OCI-LY7 (cell line): ENCODE measurements at regions not wholly inside any gene's neighbourhood (a gene's known extent, or its start where the extent isn't known, plus 50 kb on each side); places are given as distances from the start of the nearest gene placed in this dataset.

Source experiments
- BruUV-seq: library from RNA; stranded (reverse); fragments of 400-500 nt; replicated peaks from 2 replicates; lab custom pipeline; 2021; lab: Mats Ljungman, UMichigan
- CTCF ChIA-PET: fragments of 300-600 bp; sonication (Branson Sonifier 250); formaldehyde crosslinking; loops from one replicate; lab custom pipeline; 2022; ENCODE audit warnings: antibody characterized with exemption; ENCODE audit not compliant: unreplicated experiment; lab: Charles Lee
- POLR2A ChIA-PET: fragments of 300-600 bp; sonication (Branson Sonifier 250); formaldehyde crosslinking; loops from one replicate; lab custom pipeline; 2022; ENCODE audit warnings: antibody characterized with exemption; lab: Charles Lee
- DNase-seq: peaks from one replicate; pipeline ENCODE4 v3.0.0-alpha.2; 2015; ENCODE audit warnings: low spot score
- H2AFZ ChIP-seq: fragments of 200-600 bp; sonication (generic), shearing (Covaris generic); 2 replicates; pipeline ENCODE4 v1.6.1; 2014; ENCODE audit warnings: mild to moderate bottlenecking, antibody characterized with exemption, low read length, moderate library complexity
- H3K27ac ChIP-seq: fragments of 200-600 bp; sonication (generic); 2 replicates; pipeline ENCODE4 v1.5.1; 2014; ENCODE audit warnings: mixed run types, low read depth, mild to moderate bottlenecking, moderate library complexity, low read length, inconsistent platforms; ENCODE audit not compliant: poor library complexity, severe bottlenecking
- H3K36me3 ChIP-seq: fragments of 200-600 bp; sonication (generic); 2 replicates; pipeline ENCODE4 v1.6.1; 2014; ENCODE audit warnings: mild to moderate bottlenecking, antibody characterized with exemption, low read length, moderate library complexity, mixed read lengths; ENCODE audit not compliant: insufficient read depth
- H3K4me1 ChIP-seq: fragments of 200-600 bp; sonication (generic); 2 replicates; pipeline ENCODE4 v1.5.1; 2014; ENCODE audit warnings: mild to moderate bottlenecking, low read length; ENCODE audit not compliant: insufficient read depth, poor library complexity, severe bottlenecking
- H3K4me2 ChIP-seq: fragments of 200-600 bp; sonication (generic); 2 replicates; pipeline ENCODE4 v1.6.1; 2014; ENCODE audit warnings: mild to moderate bottlenecking, low read length
- H3K4me3 ChIP-seq: fragments of 200-600 bp; sonication (generic); 2 replicates; pipeline ENCODE4 v1.5.1; 2014; ENCODE audit warnings: mild to moderate bottlenecking, low read depth, low read length; ENCODE audit not compliant: poor library complexity, severe bottlenecking
- H3K79me2 ChIP-seq: fragments of 200-600 bp; sonication (generic); 2 replicates; pipeline ENCODE4 v1.6.1; 2016; ENCODE audit warnings: low read depth, mild to moderate bottlenecking, low read length, moderate library complexity, mixed read lengths; ENCODE audit not compliant: insufficient read depth
- H3K9me2 ChIP-seq: fragments of 200-600 bp; sonication (generic); 2 replicates; pipeline ENCODE4 v1.6.1; 2016; ENCODE audit warnings: mild to moderate bottlenecking, low read length, mixed read lengths; ENCODE audit not compliant: insufficient read depth
- H3K9me3 ChIP-seq: fragments of 200-600 bp; sonication (generic); 2 replicates; pipeline ENCODE4 v1.6.1; 2014; ENCODE audit warnings: mild to moderate bottlenecking, mixed run types, low read length, mixed read lengths
- H4K20me1 ChIP-seq: fragments of 200-600 bp; sonication (generic); 2 replicates; pipeline ENCODE4 v1.6.1; 2014; ENCODE audit warnings: mild to moderate bottlenecking, antibody characterized with exemption, low read length, moderate library complexity, mixed read lengths; ENCODE audit not compliant: insufficient read depth
- EZH2phosphoT487 ChIP-seq: fragments of 200-600 bp; sonication (generic); IDR thresholded peaks from 2 replicates; pipeline ENCODE4 v1.6.1; 2018; ENCODE audit warnings: low read depth, borderline replicate concordance, mild to moderate bottlenecking, mixed run types, antibody characterized with exemption, low read length, moderate library complexity, mixed read lengths
- intact Hi-C: fragments of 100-400 bp; cut with micrococcal nuclease; formaldehyde crosslinking; loops from one replicate; pipeline ENCODE4 v1.10.0; 2022; ENCODE audit not compliant: unreplicated experiment
- TF ChIP-seq, protein P1 (sequence below): fragments of 200-600 bp; sonication (generic); conservative IDR thresholded peaks from 2 replicates; pipeline ENCODE4 v1.5.1; 2014; ENCODE audit warnings: mild to moderate bottlenecking, antibody characterized with exemption, low read length, moderate library complexity, mixed read lengths

DNA sequence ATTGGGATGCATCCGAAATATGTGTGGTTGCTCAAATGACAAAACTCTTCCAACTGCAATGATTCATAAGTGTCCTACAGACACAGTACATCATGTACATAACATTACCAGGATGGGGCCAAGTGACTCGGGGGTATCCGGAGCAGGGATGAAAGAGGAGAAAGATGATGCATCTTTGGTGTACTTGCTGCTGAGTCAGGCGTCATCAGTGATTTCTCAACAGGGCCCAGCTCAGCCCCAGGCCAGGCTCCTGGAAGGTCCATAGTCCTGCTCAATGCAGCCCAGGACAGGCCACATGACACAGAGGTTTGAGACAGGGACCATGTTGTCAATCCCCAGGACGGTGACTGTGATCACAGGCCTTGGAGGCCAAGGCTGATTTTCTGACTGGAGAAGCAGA is 59.3 kb downstream of the GGTLC2 start:
- TF ChIP-seq, protein P1, sequence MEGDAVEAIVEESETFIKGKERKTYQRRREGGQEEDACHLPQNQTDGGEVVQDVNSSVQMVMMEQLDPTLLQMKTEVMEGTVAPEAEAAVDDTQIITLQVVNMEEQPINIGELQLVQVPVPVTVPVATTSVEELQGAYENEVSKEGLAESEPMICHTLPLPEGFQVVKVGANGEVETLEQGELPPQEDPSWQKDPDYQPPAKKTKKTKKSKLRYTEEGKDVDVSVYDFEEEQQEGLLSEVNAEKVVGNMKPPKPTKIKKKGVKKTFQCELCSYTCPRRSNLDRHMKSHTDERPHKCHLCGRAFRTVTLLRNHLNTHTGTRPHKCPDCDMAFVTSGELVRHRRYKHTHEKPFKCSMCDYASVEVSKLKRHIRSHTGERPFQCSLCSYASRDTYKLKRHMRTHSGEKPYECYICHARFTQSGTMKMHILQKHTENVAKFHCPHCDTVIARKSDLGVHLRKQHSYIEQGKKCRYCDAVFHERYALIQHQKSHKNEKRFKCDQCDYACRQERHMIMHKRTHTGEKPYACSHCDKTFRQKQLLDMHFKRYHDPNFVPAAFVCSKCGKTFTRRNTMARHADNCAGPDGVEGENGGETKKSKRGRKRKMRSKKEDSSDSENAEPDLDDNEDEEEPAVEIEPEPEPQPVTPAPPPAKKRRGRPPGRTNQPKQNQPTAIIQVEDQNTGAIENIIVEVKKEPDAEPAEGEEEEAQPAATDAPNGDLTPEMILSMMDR, result no peak
- no peak for TF ChIP-seq EZH2phosphoT487
- ChIA-PET CTCF (interaction anchor here (1.3 to 1.5 kb wide), 2 partner anchors 11 to 50 kb away, joined by 3 to 6 read pairs; no protein-coding TSS in a partner anchor), POLR2A (interaction anchor here (0.9 kb wide), 1 partner anchor 17 kb away, joined by 3 read pairs; no protein-coding TSS in a partner anchor)
- BruUV-seq, result no TSS peak
- Histone ChIP-seq H3K79me2 (no peaks in the 10 kb centered on the region), H3K27ac (no peak overlapping the region), H2AFZ (no peak overlapping the region), H3K9me2 (no peaks in the 10 kb centered on the region), H3K4me3 (no peak overlapping the region), H3K36me3 (no peaks in the 10 kb centered on the region), H4K20me1 (no peaks in the 10 kb centered on the region), H3K9me3 (no peaks in the 10 kb centered on the region), H3K4me1 (peaks cover 46% of the 10 kb centered on the region), H3K4me2 (peak overlapping the region; percentile 39)
- DNase-seq, result no peak
- intact Hi-C loops, result no loop called here

DNA sequence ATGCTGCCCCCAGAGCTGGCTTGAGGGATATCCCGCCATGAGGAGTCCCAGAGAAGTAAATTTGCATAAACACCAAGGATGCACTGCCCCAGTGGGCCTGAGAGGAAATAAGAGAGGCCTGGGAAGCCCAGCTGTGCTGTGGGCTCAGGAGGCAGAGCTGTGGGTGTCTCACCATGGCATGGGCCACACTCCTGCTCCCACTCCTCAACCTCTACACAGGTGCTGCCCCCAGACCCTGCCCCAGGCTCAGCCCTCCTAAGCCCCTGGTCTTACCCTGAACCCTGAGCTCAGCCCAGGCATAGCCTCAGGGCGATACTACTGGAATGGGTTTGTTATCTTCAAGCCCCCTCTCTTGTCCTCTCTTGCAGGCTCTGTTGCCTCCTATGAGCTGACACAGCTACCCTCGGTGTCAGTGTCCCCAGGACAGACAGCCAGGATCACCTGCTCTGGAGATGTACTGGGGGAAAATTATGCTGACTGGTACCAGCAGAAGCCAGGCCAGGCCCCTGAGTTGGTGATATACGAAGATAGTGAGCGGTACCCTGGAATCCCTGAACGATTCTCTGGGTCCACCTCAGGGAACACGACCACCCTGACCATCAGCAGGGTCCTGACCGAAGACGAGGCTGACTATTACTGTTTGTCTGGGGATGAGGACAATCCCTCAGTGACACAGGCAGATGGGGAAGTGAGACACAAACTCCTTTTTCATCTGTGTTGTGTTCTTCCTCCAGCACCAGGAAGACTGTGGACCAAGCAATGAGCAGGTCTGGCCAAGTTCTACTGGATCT is 59.9 kb downstream of the GGTLC2 start:
- CTCF ChIA-PET, result interaction anchor here (0.5 to 1.3 kb wide), 4 partner anchors 12 to 180 kb away, joined by 3 to 6 read pairs (median 3); no protein-coding TSS in a partner anchor
- DNase-seq, result peak; percentile 30
- Histone ChIP-seq H3K4me1 (peaks cover 39% of the 10 kb centered on the region), H4K20me1 (no peaks in the 10 kb centered on the region), H3K4me3 (no peak overlapping the region), H3K27ac (no peak overlapping the region), H3K9me2 (no peaks in the 10 kb centered on the region), H2AFZ (no peak overlapping the region), H3K4me2 (peak overlapping the region; percentile 39), H3K36me3 (no peaks in the 10 kb centered on the region), H3K9me3 (no peaks in the 10 kb centered on the region), H3K79me2 (no peaks in the 10 kb centered on the region)
- intact Hi-C loops, result no loop called here
- POLR2A ChIA-PET, result interaction anchor here (0.9 kb wide), 2 partner anchors 16 to 19 kb away, joined by 3 read pairs; no protein-coding TSS in a partner anchor
- TF ChIP-seq, protein P1, result no peak
- TF ChIP-seq EZH2phosphoT487, result no peak
- BruUV-seq, result no TSS peak
